ENCODE measurements at regions not wholly inside any gene's neighbourhood (a gene's known extent, or its start where the extent isn't known, plus 50 kb on each side); places are given as distances from the start of the nearest gene placed in this dataset.

GRCh38 chr5:142204219-142204618 is 95.6 kb downstream of the NDFIP1 start:
- TF ChIP-seq CTCF (IDR thresholded peaks at IDR 0.05; ENCODE audit: poor library complexity), result no peak
- TF ChIP-seq EZH2phosphoT487 (IDR thresholded peaks at IDR 0.05; ENCODE audit: low read depth, severe bottlenecking, unreplicated experiment), result no peak
- no peak for TF ChIP-seq EZH2 (IDR thresholded peaks at IDR 0.05; ENCODE audit: borderline replicate concordance)
